ENCODE measurements at regions not wholly inside any gene's neighbourhood (a gene's known extent, or its start where the extent isn't known, plus 50 kb on each side); places are given as distances from the start of the nearest gene placed in this dataset.

- TF ChIP-seq CTCF (IDR thresholded peaks at IDR 0.05) (no peak), EP300 (IDR thresholded peaks at IDR 0.05; ENCODE audit: low read depth) (no peak)
Measured at GRCh38 chr3:72359743-72360142, 488.5 kb downstream of the SHQ1 start.

Data from transverse colon (tissue), 3 donors.